ENCODE measurements at regions not wholly inside any gene's neighbourhood (a gene's known extent, or its start where the extent isn't known, plus 50 kb on each side); places are given as distances from the start of the nearest gene placed in this dataset.

DNA sequence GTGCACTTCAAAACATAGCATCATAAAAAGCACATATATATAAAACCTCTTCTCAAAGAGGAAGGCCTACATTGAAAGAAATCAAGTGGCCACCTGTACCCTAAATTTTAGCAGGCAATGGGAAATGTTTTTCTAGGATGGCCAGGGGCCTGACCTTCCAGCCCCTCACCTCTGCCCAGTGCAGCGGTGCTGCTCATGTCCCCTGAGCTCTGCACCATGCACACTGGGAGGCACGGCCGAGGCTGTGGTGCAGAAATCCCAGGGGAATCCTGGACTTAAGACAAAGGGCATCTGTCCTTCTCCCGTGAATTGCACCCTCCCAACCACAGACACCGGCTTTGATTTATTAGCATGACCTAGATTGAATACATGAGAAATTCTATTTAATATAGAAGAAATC, 551.4 kb downstream of the GLRX3 start:
- no peak overlapping the region for H3K4me3 ChIP-seq (ENCODE audit: insufficient read depth, low read depth, low read length)
- H3K14ac ChIP-seq (replicated peaks; ENCODE audit: low read depth, low read length) = no peak overlapping the region
- H4K8ac ChIP-seq (ENCODE audit: low read depth in 2 of 2, low read length in 2 of 2) = no peak overlapping the region
- no peak overlapping the region for H3K23ac ChIP-seq (ENCODE audit: low read depth, low read length)
- WGBS, 2 experiments (ENCODE audit: extremely low coverage in 2 of 2, insufficient read length in 1 of 2) = no CpG with 5 or more reads among the region's 5 CpGs
- H3K9me3 ChIP-seq (ENCODE audit: control insufficient read depth, insufficient read depth, low read length) = peaks cover 33% of the 10 kb centered on the region
- H3K9me1 ChIP-seq (ENCODE audit: insufficient read depth, low read length) = no peaks in the 10 kb centered on the region
- ChIA-PET POLR2A (ENCODE audit: unreplicated experiment) (no interaction called here), CTCF (no interaction called here)
- BruUV-seq (replicated peaks) = no TSS peak
- no peaks in the 10 kb centered on the region for H3K4me1 ChIP-seq (ENCODE audit: control insufficient read depth, insufficient read depth, low read length)
- H4K20me1 ChIP-seq (ENCODE audit: insufficient read depth, low read length) = no peaks in the 10 kb centered on the region
- TF ChIP-seq POLR2A (IDR thresholded peaks at IDR 0.05; ENCODE audit: low read depth, low read length) (no peak), MAFK (IDR thresholded peaks at IDR 0.05; ENCODE audit: low read depth, low read length) (no peak)
- TF ChIP-seq, protein P1, sequence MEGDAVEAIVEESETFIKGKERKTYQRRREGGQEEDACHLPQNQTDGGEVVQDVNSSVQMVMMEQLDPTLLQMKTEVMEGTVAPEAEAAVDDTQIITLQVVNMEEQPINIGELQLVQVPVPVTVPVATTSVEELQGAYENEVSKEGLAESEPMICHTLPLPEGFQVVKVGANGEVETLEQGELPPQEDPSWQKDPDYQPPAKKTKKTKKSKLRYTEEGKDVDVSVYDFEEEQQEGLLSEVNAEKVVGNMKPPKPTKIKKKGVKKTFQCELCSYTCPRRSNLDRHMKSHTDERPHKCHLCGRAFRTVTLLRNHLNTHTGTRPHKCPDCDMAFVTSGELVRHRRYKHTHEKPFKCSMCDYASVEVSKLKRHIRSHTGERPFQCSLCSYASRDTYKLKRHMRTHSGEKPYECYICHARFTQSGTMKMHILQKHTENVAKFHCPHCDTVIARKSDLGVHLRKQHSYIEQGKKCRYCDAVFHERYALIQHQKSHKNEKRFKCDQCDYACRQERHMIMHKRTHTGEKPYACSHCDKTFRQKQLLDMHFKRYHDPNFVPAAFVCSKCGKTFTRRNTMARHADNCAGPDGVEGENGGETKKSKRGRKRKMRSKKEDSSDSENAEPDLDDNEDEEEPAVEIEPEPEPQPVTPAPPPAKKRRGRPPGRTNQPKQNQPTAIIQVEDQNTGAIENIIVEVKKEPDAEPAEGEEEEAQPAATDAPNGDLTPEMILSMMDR (conservative IDR thresholded peaks at IDR 0.05; ENCODE audit: low read depth, low read length) = no peak
- TF ChIP-seq, protein P2, sequence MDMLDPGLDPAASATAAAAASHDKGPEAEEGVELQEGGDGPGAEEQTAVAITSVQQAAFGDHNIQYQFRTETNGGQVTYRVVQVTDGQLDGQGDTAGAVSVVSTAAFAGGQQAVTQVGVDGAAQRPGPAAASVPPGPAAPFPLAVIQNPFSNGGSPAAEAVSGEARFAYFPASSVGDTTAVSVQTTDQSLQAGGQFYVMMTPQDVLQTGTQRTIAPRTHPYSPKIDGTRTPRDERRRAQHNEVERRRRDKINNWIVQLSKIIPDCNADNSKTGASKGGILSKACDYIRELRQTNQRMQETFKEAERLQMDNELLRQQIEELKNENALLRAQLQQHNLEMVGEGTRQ (IDR thresholded peaks at IDR 0.05; ENCODE audit: low read depth, low read length) = no peak
- H3K36me3 ChIP-seq (ENCODE audit: control insufficient read depth, insufficient read depth, low read length) = no peaks in the 10 kb centered on the region
- DNase-seq (no peak), ATAC-seq (ENCODE audit: low read depth) (no peak)
- no peak overlapping the region for H3K18ac ChIP-seq (ENCODE audit: low read depth, low read length)
- no peak overlapping the region for H4K91ac ChIP-seq (ENCODE audit: insufficient read depth, low read depth, low read length)
- dilution Hi-C loops (cut with HindIII; ENCODE audit: low sequenced_read_pairs, unreplicated experiment) = no loop called here
- no peak overlapping the region for H2BK15ac ChIP-seq (ENCODE audit: low read depth, low read length)
- H3K56ac ChIP-seq (ENCODE audit: extremely low read depth, insufficient read depth, low read length) = no peak overlapping the region
- H2BK20ac ChIP-seq (ENCODE audit: low read depth, low read length) = no peak overlapping the region
- no peak overlapping the region for H2AK5ac ChIP-seq (ENCODE audit: low read depth, low read length)
- in situ Hi-C loops (cut with MboI; ENCODE audit: low sequenced_read_pairs) = no loop called here
- no peak overlapping the region for H2AFZ ChIP-seq (replicated peaks; ENCODE audit: low read length, poor library complexity)
- no peaks in the 10 kb centered on the region for H3K27me3 ChIP-seq (ENCODE audit: control insufficient read depth, insufficient read depth, low read length)
- no peak overlapping the region for H2AK9ac ChIP-seq (replicated peaks; ENCODE audit: low read depth, low read length, poor library complexity)
- H2BK120ac ChIP-seq (ENCODE audit: low read depth, low read length) = no peak overlapping the region
- intact Hi-C loops (cut with micrococcal nuclease) = no loop called here
- no peak overlapping the region for H3K9ac ChIP-seq (ENCODE audit: low read depth, low read length)
- H3K27ac ChIP-seq (ENCODE audit: insufficient read depth, low read length) = no peak overlapping the region
- H3K4ac ChIP-seq (ENCODE audit: low read depth, low read length) = no peak overlapping the region
- H4K5ac ChIP-seq (ENCODE audit: low read depth, low read length) = no peak overlapping the region
- no peak overlapping the region for H2BK5ac ChIP-seq (ENCODE audit: low read depth, low read length, poor library complexity, severe bottlenecking)
- no peak overlapping the region for H3K4me2 ChIP-seq (ENCODE audit: low read depth, low read length)
- no peaks in the 10 kb centered on the region for H3K79me1 ChIP-seq (ENCODE audit: low read depth in 1 of 2, low read length in 2 of 2)
